ENCODE measurements at regions not wholly inside any gene's neighbourhood (a gene's known extent, or its start where the extent isn't known, plus 50 kb on each side); places are given as distances from the start of the nearest gene placed in this dataset.

- TF ChIP-seq POLR2A (IDR thresholded peaks at IDR 0.05; ENCODE audit: low read depth, low read length), result no peak
- no peak for TF ChIP-seq POU2F2 (IDR thresholded peaks at IDR 0.05; ENCODE audit: low read depth, low read length)
- no peak for TF ChIP-seq PAX5 (IDR thresholded peaks at IDR 0.05; ENCODE audit: insufficient read depth, low read length, severe bottlenecking)
- no peak for TF ChIP-seq TAF1 (IDR thresholded peaks at IDR 0.05; ENCODE audit: low read depth, low read length)
- no peak for TF ChIP-seq POLR2AphosphoS5 (IDR thresholded peaks at IDR 0.05; ENCODE audit: low read depth, low read length)
- no peak for TF ChIP-seq SPI1 (IDR thresholded peaks at IDR 0.05; ENCODE audit: low read depth, low read length)
These were observed 66.6 kb upstream of the MGMT start for GRCh38 chr10:129400426-129400825.

Measured in GM12891 (cell line).